Inflammatory macrophage (primary cell): ENCODE measurements at regions not wholly inside any gene's neighbourhood (a gene's known extent, or its start where the extent isn't known, plus 50 kb on each side); places are given as distances from the start of the nearest gene placed in this dataset.
"Not testable (repeated sequence)": the region's sequence is repeated elsewhere in the genome, so short reads cannot be mapped to it uniquely, and the experiment has no call there.

ENCODE experiments used
- DNase-seq, 2 donors: peaks; one replicate each; pipeline ENCODE4 v3.0.0-alpha.2; 2020 to 2022

- no peak for DNase-seq
Observed at GRCh38 chr9:78676009-78676408, 379.1 kb downstream of the PSAT1 start.

GRCh38 chr9:78676623-78677022 is 379.7 kb downstream of the PSAT1 start:
- DNase-seq = no peak

DNA sequence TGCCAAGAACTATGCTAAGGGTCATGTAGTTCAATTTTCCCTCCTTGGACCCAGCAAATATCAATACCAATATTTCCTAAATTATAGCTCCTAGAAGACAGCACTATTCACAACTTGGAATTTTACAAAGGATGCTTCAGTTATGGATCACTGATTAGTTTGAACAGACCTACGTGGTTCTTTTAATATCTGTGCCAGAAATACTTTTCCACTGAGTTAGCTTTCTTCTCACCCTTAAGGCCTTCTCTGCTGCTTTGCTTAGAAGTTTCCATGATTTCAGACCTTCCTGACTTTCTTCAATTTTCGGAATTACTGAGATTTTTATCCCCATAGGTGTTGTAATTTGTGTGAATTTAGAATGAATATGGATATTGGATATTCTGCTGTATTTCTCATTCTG is 380.4 kb downstream of the PSAT1 start:
- DNase-seq = no peak

DNA sequence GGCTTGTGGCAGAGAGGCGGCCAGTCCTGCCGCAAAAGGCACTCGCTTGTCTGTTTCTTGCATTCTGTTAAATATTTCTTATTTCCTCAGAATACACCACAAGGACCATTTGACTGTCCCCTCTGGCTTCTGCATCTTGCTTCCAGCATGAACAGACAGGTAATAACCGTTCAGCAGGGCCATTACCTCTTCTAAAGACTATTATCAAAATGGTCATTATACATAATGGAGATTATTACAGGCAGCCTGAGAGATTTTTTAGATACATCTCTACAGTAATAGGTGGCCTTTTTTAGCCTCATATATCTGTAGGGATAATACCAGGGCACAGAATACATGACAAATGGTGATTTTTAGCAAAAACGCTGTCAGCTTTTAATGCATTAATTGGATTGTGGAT is 382.0 kb downstream of the PSAT1 start:
- DNase-seq = no peak

DNA sequence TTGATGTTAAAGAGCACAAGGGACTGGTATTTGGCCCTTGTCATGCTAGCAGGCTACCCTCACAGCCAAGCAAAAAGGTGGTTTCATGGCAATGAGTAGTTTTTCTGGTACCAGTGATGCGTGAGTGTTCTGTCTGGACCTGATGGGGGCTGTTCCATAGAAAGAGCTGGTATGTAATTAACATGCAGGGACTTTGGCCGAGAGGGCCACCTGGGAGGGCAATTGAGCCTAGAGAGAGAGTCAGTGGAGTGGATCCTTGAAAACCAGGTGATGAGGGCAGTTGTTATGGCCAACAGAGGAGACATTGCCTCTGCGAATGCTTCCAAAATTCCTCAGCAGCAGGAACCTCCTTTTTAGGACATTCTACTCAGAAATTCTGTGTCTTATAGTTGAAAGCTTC is 383.3 kb downstream of the PSAT1 start:
- DNase-seq = no peak

GRCh38 chr9:78682216-78682615 is 385.3 kb downstream of the PSAT1 start:
- DNase-seq = no peak

DNA sequence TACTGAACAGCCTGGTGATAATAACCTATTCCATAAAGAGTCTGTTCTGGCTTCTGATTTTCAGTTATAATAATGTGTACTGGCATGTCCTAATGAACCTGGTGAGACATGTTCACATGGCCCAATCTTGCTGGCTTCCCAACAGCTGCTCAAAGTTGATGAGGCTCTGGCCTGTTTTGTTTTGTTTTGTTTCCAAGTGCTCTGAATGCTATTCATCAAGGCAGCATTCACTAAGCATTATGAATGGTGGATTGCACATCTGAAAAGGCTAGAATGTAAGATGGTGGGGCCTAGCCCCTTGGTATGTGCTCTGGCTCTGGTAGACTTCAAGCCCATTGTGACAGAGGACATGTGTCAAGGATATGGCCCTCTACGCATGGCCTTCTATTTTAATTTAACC is 388.5 kb downstream of the PSAT1 start:
- peak in 1 of 2 donors; percentile 1 for DNase-seq

DNA sequence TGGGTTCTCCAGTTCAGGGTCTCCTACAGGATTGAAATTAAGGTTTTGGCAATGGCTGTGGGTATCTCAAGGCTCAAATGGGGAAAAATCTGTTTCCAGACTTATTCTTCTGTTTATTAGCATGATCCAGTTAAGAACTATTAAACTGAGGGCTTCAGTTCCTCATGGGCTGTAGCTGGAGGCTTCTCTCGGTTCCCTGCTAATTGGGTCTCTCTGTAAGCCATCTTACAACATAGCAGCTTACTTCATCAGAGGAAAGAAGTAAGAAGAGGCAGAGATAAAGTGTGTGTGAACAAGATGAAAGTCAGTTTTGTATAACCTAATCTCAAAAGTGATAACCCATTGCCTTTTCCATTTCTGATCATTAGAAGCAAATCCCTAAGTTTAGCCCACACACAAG is 391.9 kb downstream of the PSAT1 start:
- peak; percentile 54 to 59 for DNase-seq

GRCh38 chr9:78691542-78691941 is 394.6 kb downstream of the PSAT1 start:
- DNase-seq = no peak

- DNase-seq = no peak
Observed at GRCh38 chr9:78692871-78693270, 395.9 kb downstream of the PSAT1 start.

DNA sequence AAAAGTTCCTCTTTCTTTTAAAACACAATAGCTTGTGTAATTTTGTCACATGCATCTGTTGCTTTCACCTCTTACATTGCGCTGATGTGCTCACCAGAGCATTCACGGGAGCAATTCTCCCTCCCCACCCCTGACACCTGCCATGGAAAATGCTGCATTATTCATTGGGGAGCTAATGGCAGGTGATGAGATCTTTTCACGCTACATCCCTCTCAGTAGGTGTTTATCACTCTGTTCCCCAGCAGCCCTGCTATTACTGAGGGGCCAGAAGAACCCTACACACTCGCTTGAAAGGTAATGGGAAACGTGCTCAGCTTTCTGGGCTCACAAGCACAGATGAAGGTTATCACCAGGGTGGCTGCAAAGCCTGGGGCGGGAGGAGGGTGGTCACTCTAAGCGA is 398.0 kb downstream of the PSAT1 start:
- no peak for DNase-seq

DNA sequence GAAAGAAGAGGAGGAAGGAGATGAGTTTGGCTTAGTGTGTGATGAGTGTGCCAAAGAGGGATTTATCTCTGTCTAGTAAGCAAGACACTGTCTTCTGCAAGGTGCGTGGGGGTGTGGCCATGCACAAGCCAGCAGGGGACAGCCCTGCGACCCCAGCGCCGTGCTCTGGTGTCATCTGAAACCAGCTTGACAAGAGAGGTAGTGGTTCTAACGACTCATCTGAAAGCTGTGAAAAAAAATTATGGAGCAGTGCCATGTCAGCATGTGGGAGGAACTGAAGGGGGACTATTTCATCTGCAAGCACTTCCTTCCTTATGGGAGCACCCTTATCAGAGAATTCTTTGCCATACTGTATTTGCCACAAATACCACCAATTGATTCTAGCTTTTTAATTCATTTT is 398.6 kb downstream of the PSAT1 start:
- DNase-seq = peak; percentile 65 to 76

DNA sequence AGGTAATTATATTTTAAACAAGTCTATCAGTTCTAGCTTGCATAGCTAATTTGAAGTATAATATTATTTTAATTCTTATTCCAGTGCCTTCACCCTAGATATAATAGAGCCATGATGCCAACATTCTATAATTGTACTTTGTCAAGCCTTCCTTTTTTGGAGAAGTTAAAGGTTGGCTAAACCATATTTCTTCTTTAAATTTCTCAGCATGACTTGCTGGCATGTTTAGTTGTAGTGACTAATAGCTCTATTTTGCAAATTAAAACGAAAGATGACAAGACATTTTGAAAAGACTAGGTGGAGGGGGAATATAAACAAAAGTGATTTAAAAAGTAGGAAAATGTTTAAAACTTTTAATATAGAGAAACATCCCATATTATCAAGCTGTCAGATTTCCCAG is 400.7 kb downstream of the PSAT1 start:
- DNase-seq = peak; percentile 42 to 76

GRCh38 chr9:78698371-78698770 is 401.4 kb downstream of the PSAT1 start:
- DNase-seq = peak; percentile 52 to 74

DNA sequence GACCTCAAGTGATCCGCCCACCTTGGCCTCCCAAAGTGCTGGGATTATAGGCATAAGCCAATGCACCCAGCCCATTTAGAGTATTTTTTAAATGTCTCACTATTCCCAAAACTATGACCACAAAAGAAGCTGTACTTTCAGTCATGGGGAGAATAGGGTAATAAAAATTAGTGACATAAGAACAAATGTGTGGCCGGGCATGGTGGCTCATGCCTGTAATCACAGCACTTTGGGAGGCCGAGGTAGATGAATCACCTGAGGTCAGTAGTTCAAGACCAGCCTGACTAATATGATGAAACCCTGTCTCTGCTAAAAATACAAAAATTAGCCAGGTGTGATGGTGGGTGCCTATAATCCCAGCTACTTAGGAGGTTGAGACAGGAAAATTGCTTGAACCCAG is 402.3 kb downstream of the PSAT1 start:
- DNase-seq = not testable (repeated sequence)

GRCh38 chr9:78704153-78704552 is 407.2 kb downstream of the PSAT1 start:
- DNase-seq = peak in 1 of 2 donors; percentile 42

DNA sequence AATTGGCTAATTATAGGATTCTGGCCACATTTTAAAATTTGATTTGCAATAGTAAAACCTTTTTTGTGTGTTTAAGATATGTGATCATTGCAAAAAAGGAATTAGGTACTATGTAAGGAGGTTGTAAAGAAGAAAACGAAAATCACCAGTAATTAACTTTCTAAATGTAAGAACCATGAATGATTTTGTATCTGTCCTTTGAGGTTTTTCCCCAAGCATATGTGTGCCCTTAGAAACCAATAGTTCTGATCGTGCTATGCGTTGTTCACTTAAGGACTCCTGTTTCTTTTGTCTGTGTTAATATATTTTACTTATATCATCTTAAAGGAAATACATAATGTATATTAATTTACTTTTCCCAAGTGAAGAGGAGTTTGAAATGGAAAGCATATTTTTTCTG is 410.2 kb downstream of the PSAT1 start:
- no peak for DNase-seq

DNA sequence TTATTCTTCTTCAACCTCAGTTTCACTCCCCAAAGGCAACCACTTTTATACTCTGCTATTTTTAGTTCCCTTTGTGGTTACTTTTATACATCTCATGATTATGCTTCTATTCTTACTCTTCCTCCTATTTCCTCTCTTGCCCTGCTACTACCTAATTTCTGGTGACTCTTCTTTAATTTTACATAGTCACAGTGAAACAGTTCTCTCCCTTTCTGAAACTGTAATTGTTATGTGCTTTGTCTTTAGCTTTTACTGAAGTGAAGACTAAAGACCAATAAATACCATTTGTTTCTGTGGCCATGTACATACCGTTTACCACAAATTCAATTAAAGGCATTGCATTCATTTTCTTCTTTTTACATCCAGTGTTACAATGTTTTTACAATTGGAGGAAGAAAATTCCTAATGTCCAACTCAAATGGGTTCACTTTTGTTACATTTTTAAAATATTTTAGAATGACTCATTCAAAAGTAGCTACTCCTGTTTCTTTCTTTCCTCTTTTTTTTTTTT is 410.6 kb downstream of the PSAT1 start:
- DNase-seq = peak; percentile 55 to 80

DNA sequence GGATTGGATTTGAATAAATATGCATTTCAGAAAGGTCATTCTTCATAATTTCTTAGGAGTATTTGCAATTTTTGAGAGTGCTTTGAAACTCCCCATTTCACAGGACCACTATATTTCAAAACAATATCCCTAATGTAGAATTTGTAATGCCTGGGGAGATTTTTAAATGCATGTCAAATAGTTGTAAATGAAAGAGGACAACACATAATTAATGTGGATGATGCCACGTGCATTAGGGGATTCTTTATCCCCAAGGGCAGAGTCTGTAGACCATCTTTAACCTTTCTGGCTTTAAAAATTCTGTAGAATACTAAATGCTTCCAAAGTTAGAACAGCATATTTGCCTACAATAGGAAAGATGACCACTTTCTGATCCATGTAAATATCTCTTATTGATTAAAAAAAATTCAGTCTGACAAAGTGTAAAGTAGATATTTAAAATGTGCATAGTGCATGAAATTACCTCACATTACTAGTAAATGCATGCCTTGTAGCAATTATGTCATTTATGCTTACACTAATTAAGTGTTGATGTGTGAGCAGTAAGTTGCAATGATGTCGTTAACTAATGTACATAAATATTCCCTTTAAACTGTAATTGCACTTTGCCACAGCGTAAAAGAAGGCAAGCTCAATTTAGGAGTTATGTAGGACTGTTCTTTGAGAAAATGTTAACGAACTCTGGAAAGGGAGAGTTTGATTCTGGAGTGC is 416.1 kb downstream of the PSAT1 start:
- DNase-seq = no peak

DNA sequence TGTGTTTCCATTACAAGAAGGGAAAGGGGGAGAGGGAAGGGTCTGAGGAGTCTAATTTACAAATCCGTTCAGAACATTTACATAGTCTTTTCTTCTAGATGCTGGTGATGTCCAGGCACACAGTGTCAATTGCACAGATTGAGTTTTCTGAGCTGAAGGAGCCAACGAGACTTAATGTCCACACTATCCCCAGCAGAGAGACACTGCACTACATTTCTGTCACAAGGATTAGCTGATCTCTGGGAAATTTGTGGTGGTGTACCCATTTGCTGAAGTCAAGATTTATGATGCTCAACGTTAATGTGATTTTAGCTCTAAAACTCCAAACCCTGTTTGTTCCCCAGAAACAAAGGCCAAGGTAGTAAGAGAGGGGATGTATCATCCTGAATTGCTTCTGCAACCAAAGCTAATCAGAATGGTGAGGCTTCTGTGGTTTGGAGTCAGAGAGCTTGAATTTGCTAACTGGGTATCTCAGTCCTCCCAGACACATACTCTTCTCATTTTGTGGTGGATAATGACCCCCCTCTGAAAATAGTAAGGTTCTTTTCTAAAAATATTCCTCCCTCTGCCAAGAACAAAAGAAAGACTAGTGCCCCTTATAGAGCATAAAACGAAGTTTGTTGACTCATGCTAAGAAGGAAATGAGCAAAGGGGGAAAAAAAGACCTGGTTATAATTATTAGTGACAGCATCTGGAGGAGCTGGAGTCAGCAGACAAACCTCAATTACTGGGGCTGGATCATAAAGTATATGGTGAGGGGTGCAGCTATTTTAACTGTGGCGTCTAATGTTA is 416.9 kb downstream of the PSAT1 start:
- no peak for DNase-seq

DNA sequence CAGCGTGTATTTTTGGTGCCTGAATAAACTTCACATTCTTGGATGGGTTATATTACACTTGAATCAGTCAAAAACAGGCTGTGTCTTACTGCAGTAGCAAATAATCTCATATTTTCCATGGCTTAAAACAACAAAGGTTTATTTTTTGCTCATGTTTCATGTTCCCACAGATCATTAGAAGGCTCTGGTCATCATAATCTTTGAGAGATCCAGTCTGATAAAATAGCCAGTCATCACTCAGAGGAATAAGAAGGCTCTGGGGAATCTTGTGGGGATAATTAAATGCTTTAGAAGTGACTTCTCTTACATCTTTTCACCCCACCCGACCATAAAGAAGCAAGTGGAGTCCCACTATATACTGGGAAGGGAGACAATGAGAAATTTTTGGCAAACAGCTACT is 417.7 kb downstream of the PSAT1 start:
- no peak for DNase-seq

DNA sequence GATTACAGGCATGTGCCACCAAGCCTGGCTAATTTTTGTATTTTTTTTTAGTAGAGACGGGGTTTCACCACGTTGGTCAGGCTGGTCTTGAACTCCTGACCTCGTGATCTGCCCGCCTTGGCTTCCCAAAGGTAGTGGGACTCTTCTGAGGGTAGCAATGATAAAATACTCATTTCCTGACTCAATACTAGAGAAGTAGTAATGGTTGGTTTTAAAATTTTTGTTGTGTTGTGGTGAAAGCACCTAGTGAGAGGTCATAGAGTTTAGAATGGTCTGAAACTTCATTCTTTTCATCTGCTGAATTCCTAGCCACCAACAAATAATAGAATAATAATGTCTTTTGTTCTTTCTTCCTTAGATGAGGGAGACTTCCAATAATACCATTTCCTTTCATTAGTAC is 422.1 kb downstream of the PSAT1 start:
- not testable (repeated sequence) for DNase-seq

GRCh38 chr9:78724896-78725295 is 428.0 kb downstream of the PSAT1 start:
- DNase-seq = no peak

DNA sequence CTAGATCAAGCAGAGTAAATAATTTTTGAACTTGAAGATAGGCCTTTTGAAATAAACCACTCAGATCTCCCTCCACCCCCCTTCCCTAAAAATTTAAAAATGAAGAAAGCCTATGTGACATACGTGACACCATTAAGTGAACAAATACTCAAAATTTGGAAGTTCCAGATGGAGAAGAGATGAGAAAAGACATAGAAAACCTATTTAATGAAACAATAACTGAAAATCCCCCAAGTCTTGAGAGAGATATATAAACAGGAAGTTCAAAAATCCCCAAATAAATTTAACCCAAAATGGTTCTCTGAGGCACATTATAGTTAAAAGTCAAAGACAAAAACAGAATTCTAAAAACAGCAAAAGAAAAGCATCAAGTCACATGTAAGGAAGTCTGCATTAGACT is 428.6 kb downstream of the PSAT1 start:
- no peak for DNase-seq
